H1 (cell line): ENCODE measurements at regions not wholly inside any gene's neighbourhood (a gene's known extent, or its start where the extent isn't known, plus 50 kb on each side); places are given as distances from the start of the nearest gene placed in this dataset.

Experiments
- CTCF ChIA-PET: fragments of 300-600 bp; sonication (Branson Sonifier 250); formaldehyde crosslinking; loops from one replicate; lab custom pipeline; 2021; ENCODE audit not compliant: partially characterized antibody; lab: Charles Lee
- POLR2A ChIA-PET: fragments of 300-600 bp; sonication (Branson Sonifier 250); formaldehyde crosslinking; loops from one replicate; lab custom pipeline; 2021; ENCODE audit warnings: inconsistent platforms; ENCODE audit not compliant: partially characterized antibody; lab: Charles Lee
- DNase-seq, 2 experiments: peaks; one replicate each; pipeline versions ENCODE4 v3.0.0 to v3.0.0-alpha.2; 2010 to 2022; ENCODE audit warnings: low spot score in 2 of 2, low read depth in 1 of 2, mixed read lengths in 1 of 2
- FAIRE-seq: peaks from 2 replicates; lab custom pipeline; 2011; peaks lifted over from hg19 to GRCh38; lab: Jason Lieb, UNC
- H2AFZ ChIP-seq: 2 replicates; pipeline ENCODE4 v1.8.1; 2012; ENCODE audit warnings: low read length, inconsistent platforms
- H2AK5ac ChIP-seq: 2 replicates; pipeline ENCODE4 v1.6.1; 2013; ENCODE audit warnings: low read depth, low read length
- H2BK120ac ChIP-seq: replicated peaks from 2 replicates; pipeline ENCODE3; 2013; ENCODE audit warnings: low read depth, low read length, inconsistent platforms
- H2BK12ac ChIP-seq: 2 replicates; pipeline ENCODE4 v1.6.1; 2013; ENCODE audit warnings: low read depth, low read length
- H2BK15ac ChIP-seq: 2 replicates; pipeline ENCODE4 v1.6.1; 2013; ENCODE audit warnings: low read length
- H2BK20ac ChIP-seq: 2 replicates; pipeline ENCODE4 v1.6.1; 2013; ENCODE audit warnings: low read length
- H2BK5ac ChIP-seq: 2 replicates; pipeline ENCODE4 v1.6.1; 2013; ENCODE audit warnings: low read depth, low read length
- H3K14ac ChIP-seq: 2 replicates; pipeline ENCODE4 v1.6.1; 2013; ENCODE audit warnings: inconsistent platforms; ENCODE audit not compliant: insufficient read length
- H3K18ac ChIP-seq: 2 replicates; pipeline ENCODE4 v1.6.1; 2013; ENCODE audit warnings: low read length; ENCODE audit errors: extremely low read depth
- H3K23ac ChIP-seq: 2 replicates; pipeline ENCODE4 v1.6.1; 2013; ENCODE audit warnings: inconsistent platforms; ENCODE audit not compliant: insufficient read length
- H3K23me2 ChIP-seq: 2 replicates; pipeline ENCODE4 v1.6.1; 2013; ENCODE audit warnings: low read depth, low read length
- H3K27ac ChIP-seq: 2 replicates; pipeline ENCODE4 v1.6.1; 2011; ENCODE audit warnings: low read depth, low read length, inconsistent platforms
- H3K27me3 ChIP-seq, 4 experiments: replicated peaks in 1 of 4; 1 replicate in 1 of 4; 2 replicates in 3 of 4; pipeline versions ENCODE4 v1.6.1 to v1.8.1; 2011 to 2013; ENCODE audit warnings: low read length in 3 of 4, mild to moderate bottlenecking in 3 of 4, inconsistent platforms in 2 of 4, mixed read lengths in 2 of 4, moderate library complexity in 1 of 4; ENCODE audit not compliant: control insufficient read depth in 3 of 4, insufficient read depth in 3 of 4; ENCODE audit errors: extremely low read depth in 1 of 4
- H3K36me3 ChIP-seq, 4 experiments: 2 replicates each; pipeline versions ENCODE4 v1.6.1 to v1.8.1; 2011 to 2013; ENCODE audit warnings: mild to moderate bottlenecking in 4 of 4, low read length in 3 of 4, moderate library complexity in 2 of 4, control low read depth in 1 of 4, inconsistent platforms in 1 of 4; ENCODE audit not compliant: insufficient read depth in 4 of 4, control insufficient read depth in 2 of 4
- H3K4ac ChIP-seq: replicated peaks from 2 replicates; pipeline ENCODE3; 2013; ENCODE audit warnings: low read length, low read depth, mixed read lengths, inconsistent platforms; ENCODE audit not compliant: insufficient read length
- H3K4me1 ChIP-seq, 4 experiments: replicated peaks in 1 of 4; 1 replicate in 1 of 4; 2 replicates in 3 of 4; pipeline versions ENCODE4 v1.6.1 to v1.8.1; 2011 to 2013; ENCODE audit warnings: low read length in 3 of 4, inconsistent platforms in 2 of 4, mixed read lengths in 1 of 4; ENCODE audit not compliant: insufficient read depth in 4 of 4, control insufficient read depth in 3 of 4
- H3K4me2 ChIP-seq, 2 experiments: 2 replicates each; pipeline versions ENCODE4 v1.6.1 to v1.8.1; 2011 to 2013; ENCODE audit warnings: low read depth in 2 of 2, low read length in 2 of 2, control low read depth in 1 of 2, inconsistent platforms in 1 of 2, mild to moderate bottlenecking in 1 of 2; ENCODE audit not compliant: insufficient read depth in 1 of 2
- H3K4me3 ChIP-seq, 4 experiments: fragments of 200-600, 300-600 bp in 1 of 4; sonication (generic), shearing (Covaris generic), sonication (Bioruptor Twin) in 1 of 4; 2 replicates each; pipeline versions ENCODE4 v1.5.1 to v1.8.1; 2011 to 2016; ENCODE audit warnings: low read length in 4 of 4, low read depth in 3 of 4, control low read depth in 2 of 4, inconsistent platforms in 2 of 4, mild to moderate bottlenecking in 2 of 4, mixed read lengths in 1 of 4, moderate library complexity in 1 of 4; ENCODE audit not compliant: insufficient read depth in 2 of 4; ENCODE audit errors: extremely low read depth in 1 of 4
- H3K56ac ChIP-seq: replicated peaks from 2 replicates; pipeline ENCODE3; 2013; ENCODE audit warnings: low read depth, mild to moderate bottlenecking, mixed read lengths, low read length, inconsistent platforms; ENCODE audit not compliant: insufficient read length
- H3K79me1 ChIP-seq: 2 replicates; pipeline ENCODE4 v1.6.1; 2013; ENCODE audit warnings: low read depth, low read length, control low read depth
- H3K79me2 ChIP-seq, 2 experiments: 2 replicates each; pipeline versions ENCODE4 v1.6.1 to v1.8.1; 2012 to 2013; ENCODE audit warnings: low read length in 2 of 2, mild to moderate bottlenecking in 2 of 2, inconsistent platforms in 1 of 2; ENCODE audit not compliant: insufficient read depth in 2 of 2, control insufficient read depth in 1 of 2
- H3K9ac ChIP-seq, 4 experiments: replicated peaks in 1 of 4; 1 replicate in 1 of 4; 2 replicates in 3 of 4; pipeline versions ENCODE4 v1.6.1 to v1.8.1; 2011 to 2013; ENCODE audit warnings: low read depth in 3 of 4, low read length in 3 of 4, control low read depth in 2 of 4, mild to moderate bottlenecking in 2 of 4, moderate library complexity in 2 of 4, inconsistent platforms in 1 of 4; ENCODE audit errors: extremely low read depth in 1 of 4
- H3K9me3 ChIP-seq, 2 experiments: 2 replicates each; pipeline versions ENCODE4 v1.6.1 to v1.8.1; 2012 to 2013; ENCODE audit warnings: mild to moderate bottlenecking in 2 of 2, moderate library complexity in 2 of 2, control low read depth in 1 of 2, inconsistent platforms in 1 of 2, low read depth in 1 of 2, low read length in 1 of 2, mixed read lengths in 1 of 2; ENCODE audit not compliant: insufficient read depth in 2 of 2
- H4K20me1 ChIP-seq, 2 experiments: replicated peaks in 1 of 2; 2 replicates each; pipeline versions ENCODE3 to v1.8.1; 2011 to 2013; ENCODE audit warnings: inconsistent platforms in 2 of 2, low read length in 2 of 2, mild to moderate bottlenecking in 1 of 2; ENCODE audit not compliant: insufficient read depth in 2 of 2, control insufficient read depth in 1 of 2
- H4K5ac ChIP-seq: 2 replicates; pipeline ENCODE4 v1.6.1; 2013; ENCODE audit warnings: low read length, low read depth, mixed read lengths, inconsistent platforms; ENCODE audit not compliant: insufficient read length
- H4K8ac ChIP-seq: 2 replicates; pipeline ENCODE4 v1.8.0; 2013; ENCODE audit warnings: mild to moderate bottlenecking, moderate library complexity, low read length, inconsistent platforms; ENCODE audit not compliant: insufficient read depth; ENCODE audit errors: extremely low read depth
- H4K91ac ChIP-seq: replicated peaks from 2 replicates; pipeline ENCODE3; 2013; ENCODE audit warnings: low read length, mixed read lengths, inconsistent platforms; ENCODE audit not compliant: insufficient read length
- ASH2L ChIP-seq: fragments of 200-600, 300-600 bp; sonication (generic); IDR thresholded peaks from one replicate; pipeline ENCODE4 v1.7.1; 2017; ENCODE audit warnings: low read length
- CEBPB ChIP-seq: IDR thresholded peaks from 2 replicates; pipeline ENCODE4 v1.6.1; 2012; ENCODE audit warnings: low read depth, low read length
- GTF2F1 ChIP-seq: IDR thresholded peaks from 2 replicates; pipeline ENCODE4 v1.6.1; 2012; ENCODE audit warnings: low read depth, low read length, improper control_type of control experiment, borderline replicate concordance
- KDM1A ChIP-seq: fragments of 200-600, 300-600 bp; sonication (generic); IDR thresholded peaks from 2 replicates; pipeline ENCODE4 v1.7.1; 2016; ENCODE audit warnings: mild to moderate bottlenecking, low read length, borderline replicate concordance
- POU5F1 ChIP-seq: IDR thresholded peaks from 2 replicates; pipeline ENCODE4 v1.6.1; 2011; ENCODE audit warnings: low read depth, mild to moderate bottlenecking, low read length, moderate library complexity
- RBBP5 ChIP-seq: IDR thresholded peaks from 2 replicates; pipeline ENCODE4 v1.7.1; 2012; ENCODE audit warnings: low read depth, mild to moderate bottlenecking, inconsistent platforms, low read length, moderate library complexity, borderline replicate concordance
- SP4 ChIP-seq: IDR thresholded peaks from 2 replicates; pipeline ENCODE4 v1.6.1; 2012; ENCODE audit warnings: low read length, inconsistent platforms
- TAF7 ChIP-seq: optimal IDR thresholded peaks from 2 replicates; pipeline ENCODE3; 2011; ENCODE audit warnings: low read depth, mild to moderate bottlenecking, inconsistent platforms, low read length, moderate library complexity, borderline replicate concordance
- TCF12 ChIP-seq: IDR thresholded peaks from 2 replicates; pipeline ENCODE4 v1.6.1; 2011; ENCODE audit warnings: low read depth, mild to moderate bottlenecking, low read length
- TEAD4 ChIP-seq: IDR thresholded peaks from 2 replicates; pipeline ENCODE4 v1.6.1; 2012; ENCODE audit warnings: low read depth, low read length, inconsistent platforms, mixed read lengths
- WGBS, 2 experiments: shearing (Covaris generic) in 1 of 2; methylation state at CpG; one replicate each; pipeline versions ENCODE4 v1.1.6 to v1.1.7; 2013 to 2015; ENCODE audit warnings: low lambda C conversion rate in 2 of 2, mixed read lengths in 2 of 2, inconsistent platforms in 1 of 2, low coverage in 1 of 2, missing lambda C conversion rate in 1 of 2; ENCODE audit not compliant: insufficient replicate concordance in 2 of 2, insufficient coverage in 1 of 2, insufficient read length in 1 of 2; ENCODE audit errors: extremely low coverage in 1 of 2, missing lambda C conversion rate in 1 of 2; 5-methylcytosine and 5-hydroxymethylcytosine counted together
- TF ChIP-seq, protein P1 (sequence below): IDR thresholded peaks from 2 replicates; pipeline ENCODE4 v1.6.1; 2012; ENCODE audit warnings: inconsistent platforms
- TF ChIP-seq, protein P2 (sequence below): IDR thresholded peaks from 2 replicates; pipeline ENCODE4 v1.6.1; 2011; ENCODE audit warnings: low read length, improper control_type of control experiment
- TF ChIP-seq, protein P3 (sequence below): IDR thresholded peaks from 2 replicates; pipeline ENCODE4 v1.6.1; 2012; ENCODE audit warnings: inconsistent platforms

DNA sequence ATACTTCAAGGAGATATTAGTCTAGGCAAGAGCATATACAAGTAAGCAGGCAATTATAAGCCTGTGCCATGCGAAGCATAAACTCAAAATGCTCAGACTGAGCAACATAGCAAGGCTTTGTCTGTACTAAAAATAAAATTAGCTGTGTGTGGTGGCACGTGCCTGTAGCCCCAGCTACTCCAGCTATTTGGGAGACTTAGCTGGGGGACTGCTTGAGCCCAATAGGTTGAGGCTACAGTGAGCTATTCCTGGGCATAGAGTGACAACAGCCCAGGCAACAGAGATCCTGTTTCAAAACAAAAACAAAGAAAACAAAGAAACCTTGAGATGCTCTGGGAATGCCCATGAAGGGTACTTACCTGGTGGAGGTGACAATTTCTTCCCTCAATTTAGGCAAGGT is 130.5 kb upstream of the ZNF608 start:
- CTCF ChIA-PET, result no interaction called here

More for the DNA sequence above, 130.5 kb upstream of the ZNF608 start:
- Histone ChIP-seq H3K9ac (no peak overlapping the region), H3K14ac (no peak overlapping the region), H4K8ac (no peak overlapping the region), H2BK15ac (no peak overlapping the region), H3K36me3 (no peaks in the 10 kb centered on the region), H3K23ac (no peak overlapping the region), H3K27me3 (no peaks in the 10 kb centered on the region), H3K18ac (0 out of 2 replicates have a peak overlapping the region, but pooled peaks have one; percentile 13), H3K56ac (no peak overlapping the region), H2AK5ac (no peak overlapping the region; the same call in 1 of the 2 replicates), H3K4ac (no peak overlapping the region), H2BK20ac (no peak overlapping the region; the same call in 1 of the 2 replicates), H3K79me1 (no peaks in the 10 kb centered on the region), H2BK5ac (no peak overlapping the region; the same call in 1 of the 2 replicates), H3K27ac (no peak overlapping the region), H3K4me2 (no peak overlapping the region), H3K23me2 (no peaks in the 10 kb centered on the region), H2BK12ac (no peak overlapping the region), H3K79me2 (no peaks in the 10 kb centered on the region), H3K9me3 (no peaks in the 10 kb centered on the region), H2AFZ (no peak overlapping the region), H4K20me1 (no peaks in the 10 kb centered on the region), H2BK120ac (no peak overlapping the region), H3K4me3 (no peak overlapping the region), H4K91ac (no peak overlapping the region), H3K4me1 (peaks cover 0 to 5% (median 3%) of the 10 kb centered on the region in 4 experiments; a peak in 3 of 7 replicates), H4K5ac (no peak overlapping the region)
- WGBS, 2 experiments, result 85% methylated on average over 2 of the region's 2 CpGs; no CpG with 5 or more reads in 1 of the 2 experiments
- FAIRE-seq (no peak), DNase-seq (no peak)
- POLR2A ChIA-PET, result no interaction called here
- no peak for TF ChIP-seq SP4
- no peak for TF ChIP-seq CEBPB
- TF ChIP-seq, protein P1, sequence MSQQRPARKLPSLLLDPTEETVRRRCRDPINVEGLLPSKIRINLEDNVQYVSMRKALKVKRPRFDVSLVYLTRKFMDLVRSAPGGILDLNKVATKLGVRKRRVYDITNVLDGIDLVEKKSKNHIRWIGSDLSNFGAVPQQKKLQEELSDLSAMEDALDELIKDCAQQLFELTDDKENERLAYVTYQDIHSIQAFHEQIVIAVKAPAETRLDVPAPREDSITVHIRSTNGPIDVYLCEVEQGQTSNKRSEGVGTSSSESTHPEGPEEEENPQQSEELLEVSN, result no peak
- TF ChIP-seq TEAD4, result no peak
- no peak for TF ChIP-seq KDM1A
- no peak for TF ChIP-seq ASH2L
- no peak for TF ChIP-seq RBBP5
- TF ChIP-seq, protein P2, sequence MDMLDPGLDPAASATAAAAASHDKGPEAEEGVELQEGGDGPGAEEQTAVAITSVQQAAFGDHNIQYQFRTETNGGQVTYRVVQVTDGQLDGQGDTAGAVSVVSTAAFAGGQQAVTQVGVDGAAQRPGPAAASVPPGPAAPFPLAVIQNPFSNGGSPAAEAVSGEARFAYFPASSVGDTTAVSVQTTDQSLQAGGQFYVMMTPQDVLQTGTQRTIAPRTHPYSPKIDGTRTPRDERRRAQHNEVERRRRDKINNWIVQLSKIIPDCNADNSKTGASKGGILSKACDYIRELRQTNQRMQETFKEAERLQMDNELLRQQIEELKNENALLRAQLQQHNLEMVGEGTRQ, result no peak
- no peak for TF ChIP-seq TCF12
- TF ChIP-seq, protein P3, sequence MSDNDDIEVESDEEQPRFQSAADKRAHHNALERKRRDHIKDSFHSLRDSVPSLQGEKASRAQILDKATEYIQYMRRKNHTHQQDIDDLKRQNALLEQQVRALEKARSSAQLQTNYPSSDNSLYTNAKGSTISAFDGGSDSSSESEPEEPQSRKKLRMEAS, result no peak
- TF ChIP-seq GTF2F1, result no peak
- no peak for TF ChIP-seq TAF7
- TF ChIP-seq POU5F1, result no peak
